CD4-positive, alpha-beta T cell treated with Interleukin-6 for 4 hours (primary cell): ENCODE measurements at regions not wholly inside any gene's neighbourhood (a gene's known extent, or its start where the extent isn't known, plus 50 kb on each side); places are given as distances from the start of the nearest gene placed in this dataset.
"Not testable (repeated sequence)": the region's sequence is repeated elsewhere in the genome, so short reads cannot be mapped to it uniquely, and the experiment has no call there.

Experiments
- DNase-seq: peaks from one replicate; pipeline ENCODE4 v3.0.0-alpha.2; 2020; ENCODE audit warnings: mixed read lengths

DNA sequence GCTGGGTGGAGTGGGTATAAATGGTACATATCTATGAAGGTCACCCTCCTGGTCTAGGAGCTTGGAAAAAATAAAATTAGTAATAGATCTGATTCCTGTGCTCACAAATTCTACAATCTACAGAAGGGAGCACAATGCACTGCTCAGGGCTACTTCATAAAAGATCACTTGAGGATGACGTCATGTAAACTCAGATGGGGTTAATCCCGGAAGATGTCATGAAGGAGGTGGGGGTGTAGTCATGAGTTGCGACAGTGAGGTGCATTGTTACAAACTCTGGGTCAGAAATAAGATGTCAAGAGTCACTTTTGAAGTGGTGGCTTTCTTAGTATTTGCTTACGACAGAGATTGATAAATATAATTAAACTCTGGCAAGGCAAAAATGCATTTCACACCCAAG is 68.2 kb downstream of the LHX9 start:
- DNase-seq = no peak

DNA sequence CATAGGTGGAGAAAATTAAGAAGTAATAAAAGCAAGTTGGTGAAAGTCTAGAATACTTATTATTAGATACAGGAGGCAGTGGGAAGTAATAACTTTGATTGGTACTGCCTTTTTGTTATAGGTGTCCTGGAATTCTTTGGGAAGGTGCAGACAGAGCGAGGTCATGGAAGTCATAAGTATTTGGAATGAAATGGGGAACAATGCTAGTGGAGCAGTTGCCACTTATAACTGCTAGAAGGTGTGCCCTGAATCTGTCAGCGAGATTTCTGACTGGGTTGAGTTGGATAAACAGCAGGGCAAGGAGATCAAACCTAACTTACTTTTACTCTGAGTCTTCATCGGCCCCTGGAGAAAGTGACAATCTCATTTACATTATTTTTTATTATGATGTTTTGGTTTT is 69.6 kb downstream of the LHX9 start:
- DNase-seq = no peak

- no peak for DNase-seq
Measured at GRCh38 chr1:197987294-197987693, 70.1 kb downstream of the LHX9 start.

DNA sequence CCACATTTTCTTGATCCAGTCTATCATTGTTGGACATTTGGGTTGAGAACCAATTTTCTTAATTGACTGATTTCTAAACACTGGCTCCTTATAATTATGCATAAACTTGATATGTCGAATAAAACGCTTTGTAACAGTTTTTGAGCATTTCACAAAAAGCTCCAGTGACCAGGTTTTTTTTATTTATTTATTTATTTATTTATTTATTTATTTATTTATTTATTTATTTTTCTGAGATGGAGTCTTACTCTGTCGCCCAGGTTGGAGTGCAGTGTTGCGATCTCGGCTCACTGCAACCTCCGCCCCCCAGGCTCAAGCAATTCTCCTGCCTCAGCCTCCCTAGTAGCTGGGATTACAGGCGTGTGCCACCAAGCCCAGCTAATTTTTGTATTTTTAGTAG is 71.4 kb downstream of the LHX9 start:
- DNase-seq = not testable (repeated sequence)

DNA sequence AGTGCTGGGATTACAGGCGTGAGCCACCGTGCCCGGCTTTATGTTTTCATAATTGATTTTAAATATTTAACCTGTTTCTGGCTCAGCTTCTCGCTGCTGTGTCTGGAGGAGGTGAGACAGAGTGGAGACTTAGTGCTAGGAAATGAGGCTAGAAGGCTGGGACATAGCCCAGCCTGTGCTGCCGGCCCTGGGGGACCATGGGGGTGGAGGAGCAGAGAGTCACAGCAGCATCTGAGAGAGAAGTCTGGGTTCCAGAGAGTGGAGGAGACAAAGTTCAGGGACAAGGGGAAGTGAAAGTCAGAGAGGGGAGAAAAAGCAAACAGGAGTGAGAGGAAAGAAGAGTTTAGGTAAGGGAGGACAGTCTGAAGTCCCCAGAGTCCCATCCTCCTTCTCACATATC is 71.9 kb downstream of the LHX9 start:
- no peak for DNase-seq

DNA sequence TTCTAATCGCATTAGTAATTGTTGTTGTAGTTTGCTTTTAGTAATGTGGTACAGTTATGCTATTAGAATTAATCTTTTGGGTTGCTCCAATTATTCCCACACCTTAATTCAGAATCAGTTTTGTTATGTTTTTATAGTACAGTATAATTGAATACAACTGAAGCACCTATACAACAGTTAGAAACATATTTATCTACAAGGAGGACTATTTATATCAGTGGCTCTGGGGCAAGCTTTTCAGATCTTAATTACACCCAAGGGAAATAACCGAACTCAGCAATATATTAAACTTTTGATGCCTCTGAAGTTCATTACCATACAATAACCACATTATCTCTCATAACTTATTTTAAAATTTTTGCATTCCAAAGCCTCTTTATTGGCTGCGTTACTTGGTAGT is 74.4 kb downstream of the LHX9 start:
- DNase-seq = no peak

- DNase-seq = no peak
Measured at GRCh38 chr1:197994907-197995407, 77.8 kb downstream of the LHX9 start.

DNA sequence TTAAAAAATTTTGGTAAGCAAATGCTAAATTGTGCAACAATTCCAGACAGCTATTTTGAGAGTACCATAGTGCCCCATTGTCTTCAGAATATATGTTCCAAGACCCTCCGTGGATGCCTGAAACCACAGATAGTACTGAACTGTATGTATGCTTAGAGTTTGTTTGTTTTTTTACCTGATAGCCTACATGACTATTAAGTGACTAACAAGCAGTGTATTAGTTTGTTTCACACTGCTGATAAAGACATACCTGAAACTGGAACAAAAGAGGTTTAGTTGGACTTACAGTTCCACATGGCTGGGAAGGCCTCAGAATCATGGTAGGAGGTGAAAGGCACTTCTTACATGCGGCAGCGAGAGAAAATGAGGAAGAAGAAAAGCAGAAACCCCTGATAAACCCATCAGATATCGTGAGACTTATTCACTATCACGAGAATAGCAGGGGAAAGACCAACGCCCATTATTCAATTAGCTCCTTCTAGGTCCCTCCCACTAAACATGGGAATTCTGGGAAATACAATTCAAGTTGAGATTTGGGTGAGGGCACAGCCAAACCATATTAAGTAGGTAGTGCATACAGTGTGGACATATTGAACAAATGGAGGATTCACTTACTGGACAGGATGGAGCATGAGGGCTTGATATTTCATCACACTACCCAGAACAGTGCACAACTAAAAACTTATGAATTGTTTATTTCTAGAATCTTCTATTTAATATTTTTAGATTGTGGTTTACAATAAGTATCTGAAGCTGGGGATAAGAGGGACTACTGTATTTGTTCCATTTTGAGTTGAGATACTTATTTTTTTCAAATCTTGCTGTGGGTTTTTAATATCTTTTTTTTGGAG is 78.5 kb downstream of the LHX9 start:
- no peak for DNase-seq

DNA sequence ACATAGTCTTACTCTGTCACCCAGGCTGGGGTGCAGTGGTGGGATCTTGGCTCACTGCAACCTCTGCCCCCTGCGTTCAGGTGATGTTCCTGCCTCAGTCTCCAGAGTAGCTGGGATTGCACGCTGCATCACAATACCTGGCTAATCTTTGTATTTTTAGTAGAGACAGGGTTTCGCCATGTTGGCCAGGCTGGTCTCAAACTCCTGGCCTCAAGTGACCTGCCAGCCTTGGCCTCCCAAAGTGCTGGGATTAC is 79.0 kb downstream of the LHX9 start:
- DNase-seq = not testable (repeated sequence)

- no peak for DNase-seq
Measured at GRCh38 chr1:197998110-197998509, 80.9 kb downstream of the LHX9 start.

DNA sequence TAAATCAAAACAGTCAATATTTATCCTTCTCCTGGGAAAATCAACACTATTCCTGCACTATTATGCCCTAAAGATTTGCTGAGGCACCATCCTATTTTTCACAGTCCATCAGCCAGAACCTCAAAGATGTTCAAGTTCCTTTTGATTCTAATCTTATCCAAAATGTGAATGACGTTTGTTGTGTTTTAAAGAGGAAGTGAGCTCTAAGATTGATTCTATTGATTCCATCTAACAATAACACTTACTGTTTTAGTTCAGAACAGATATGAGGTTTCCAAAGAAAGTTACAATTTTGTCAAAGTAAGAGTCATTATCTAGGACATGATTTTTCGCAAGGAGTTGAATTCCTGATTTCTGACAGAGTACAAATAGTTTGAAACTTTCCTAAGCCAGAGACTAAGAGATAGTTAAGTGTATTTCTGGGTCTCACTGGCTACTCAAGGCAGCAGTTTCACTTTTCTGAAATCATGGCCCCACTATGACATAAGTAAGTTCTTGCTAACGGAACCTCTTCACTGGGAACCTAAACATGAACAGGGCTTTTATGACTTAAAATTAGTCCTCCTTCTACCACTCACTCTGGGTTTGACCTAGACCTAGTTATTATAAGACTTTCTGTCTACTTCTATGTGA is 84.7 kb downstream of the LHX9 start:
- no peak for DNase-seq

DNA sequence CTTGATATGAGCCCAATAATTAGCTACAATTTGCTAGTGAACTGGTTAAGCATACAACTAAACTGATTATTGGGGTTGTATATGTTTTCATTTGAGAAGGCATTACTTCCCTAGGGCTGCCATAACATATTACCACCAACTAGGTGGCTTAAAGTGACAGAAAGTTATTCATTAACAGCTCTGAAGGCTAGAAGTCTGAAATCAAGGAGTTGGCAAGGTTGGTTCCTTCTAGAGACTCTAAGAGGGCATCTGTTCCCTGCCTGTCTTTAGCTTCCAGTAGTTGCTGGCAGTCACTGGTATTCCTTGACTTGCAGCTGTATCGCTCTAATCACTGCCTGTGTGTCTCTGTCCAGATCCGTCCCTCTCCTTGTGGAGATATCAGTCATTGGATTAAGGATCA is 86.3 kb downstream of the LHX9 start:
- no peak for DNase-seq

- DNase-seq = no peak
Measured at GRCh38 chr1:198007011-198007410, 89.8 kb downstream of the LHX9 start.

DNA sequence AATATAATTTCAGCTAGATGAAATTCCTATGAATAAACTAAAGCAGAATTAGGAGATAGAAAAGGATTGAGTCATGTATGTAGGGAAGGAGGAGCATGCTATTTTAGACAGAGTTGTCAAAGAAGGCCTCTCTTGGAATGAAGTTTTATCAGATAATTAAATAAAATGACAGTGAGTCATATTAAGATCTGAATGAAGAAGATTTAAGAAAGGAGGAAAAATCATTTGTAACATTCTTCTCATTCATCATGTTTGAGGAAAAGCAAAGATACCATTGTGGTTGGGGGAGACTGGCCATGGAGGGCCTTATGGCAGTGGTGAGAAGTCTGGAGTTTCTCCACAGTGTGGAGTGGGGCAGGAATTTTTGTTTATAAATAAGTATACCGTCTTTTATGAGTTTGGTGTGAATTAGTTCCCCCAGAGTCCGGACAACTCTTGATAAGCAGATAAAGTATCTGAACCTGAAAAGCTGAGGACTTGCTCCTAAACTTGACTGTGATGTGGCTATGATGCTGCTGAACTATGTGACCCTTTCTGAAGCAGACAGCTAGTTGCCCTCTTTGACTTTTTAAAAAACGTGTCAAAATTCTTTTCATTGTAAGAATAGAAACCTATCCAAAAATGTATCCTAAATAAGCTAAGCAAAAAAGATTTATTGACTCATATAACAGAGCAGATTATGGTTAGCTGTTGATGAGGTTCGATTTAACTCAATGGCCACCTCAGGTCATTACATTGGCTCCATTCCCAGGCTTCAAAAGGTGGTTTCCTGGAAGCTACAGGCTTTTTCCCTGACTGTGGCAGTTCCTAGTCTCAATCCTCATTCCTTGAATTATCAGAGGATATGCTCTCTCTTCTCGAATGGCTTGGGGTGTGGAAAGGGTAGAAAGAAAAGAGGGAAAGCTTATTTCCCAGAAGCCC is 90.8 kb downstream of the LHX9 start:
- no peak for DNase-seq

DNA sequence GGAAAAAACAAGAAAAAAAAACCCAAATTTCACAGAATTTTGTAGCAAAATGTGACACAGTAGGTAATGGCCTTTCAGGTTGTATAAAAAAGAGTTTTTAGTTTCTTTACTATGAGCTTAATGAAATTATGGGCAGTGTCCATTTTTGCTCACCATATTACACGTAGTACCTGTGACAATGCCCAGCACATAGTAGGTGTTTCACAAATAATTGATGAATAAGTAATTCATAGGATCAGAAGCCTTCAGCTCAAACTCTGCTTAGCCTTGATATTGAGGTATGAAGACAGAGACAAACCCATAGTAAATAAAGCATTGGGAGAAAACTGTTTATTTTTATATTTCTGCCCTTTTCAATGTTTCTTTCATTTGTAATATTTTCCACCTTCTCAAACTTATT is 97.2 kb downstream of the LHX9 start:
- no peak for DNase-seq

GRCh38 chr1:198015309-198015708 is 98.1 kb downstream of the LHX9 start:
- no peak for DNase-seq

GRCh38 chr1:198018529-198018928 is 101.4 kb downstream of the LHX9 start:
- DNase-seq = no peak

GRCh38 chr1:198019126-198019525 is 102.0 kb downstream of the LHX9 start:
- no peak for DNase-seq

DNA sequence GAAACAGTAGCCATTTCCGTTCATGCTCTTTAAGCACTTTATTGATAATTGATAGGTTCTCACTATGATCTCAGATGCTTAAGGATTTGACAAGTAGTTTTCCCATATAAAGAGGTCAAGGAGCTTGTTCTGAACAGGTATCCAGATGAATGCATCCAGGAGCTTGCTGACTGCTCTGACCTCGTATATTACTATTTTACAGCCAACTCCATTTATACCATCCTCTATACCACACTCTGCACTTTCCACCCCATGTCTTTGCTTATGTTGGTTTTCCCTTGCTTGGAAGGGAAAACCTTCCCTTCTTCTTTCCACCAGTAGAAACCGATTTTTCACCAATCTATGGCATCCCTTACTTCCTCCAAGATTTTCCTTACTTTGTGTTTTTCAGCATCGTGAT is 107.2 kb downstream of the LHX9 start:
- DNase-seq = no peak

GRCh38 chr1:198024782-198025181 is 107.6 kb downstream of the LHX9 start:
- DNase-seq = no peak

DNA sequence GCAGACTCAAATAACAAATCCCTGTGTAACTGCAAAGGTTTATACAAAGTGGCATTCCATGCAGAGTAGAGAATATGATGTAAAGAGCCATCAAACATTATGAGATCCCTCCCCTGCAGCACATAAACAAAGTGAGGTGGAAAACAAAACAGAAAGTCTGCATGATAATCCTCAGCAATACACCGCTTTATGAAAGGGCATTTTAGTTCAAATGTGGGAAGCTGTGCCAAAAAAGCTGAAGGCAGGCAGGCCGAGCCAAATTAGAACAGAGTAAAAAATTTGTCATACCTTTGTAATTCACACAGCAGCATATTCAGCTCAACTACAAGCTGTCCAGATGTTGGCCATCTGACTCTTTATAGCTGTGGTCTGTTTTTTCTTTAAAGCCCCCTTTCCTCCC is 113.5 kb downstream of the LHX9 start:
- DNase-seq = no peak

DNA sequence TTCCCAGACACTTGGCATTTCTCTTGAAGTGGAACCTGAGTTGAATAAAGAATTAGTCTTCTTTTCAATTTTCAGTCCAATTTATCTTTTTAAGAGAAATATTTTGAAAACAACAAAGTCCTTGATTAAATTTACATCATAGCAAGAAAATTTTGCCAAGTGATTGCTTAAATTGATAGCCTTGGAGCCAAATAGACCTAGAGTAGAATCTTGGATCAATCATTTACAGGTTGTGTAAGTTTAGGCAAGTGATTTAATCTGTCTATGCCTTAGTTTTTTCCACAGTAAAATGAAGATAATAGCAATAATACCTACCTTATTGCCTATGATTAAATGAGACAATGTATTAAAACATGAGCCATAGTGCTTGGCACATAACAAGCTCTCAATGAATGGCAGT is 113.9 kb downstream of the LHX9 start:
- DNase-seq = no peak

DNA sequence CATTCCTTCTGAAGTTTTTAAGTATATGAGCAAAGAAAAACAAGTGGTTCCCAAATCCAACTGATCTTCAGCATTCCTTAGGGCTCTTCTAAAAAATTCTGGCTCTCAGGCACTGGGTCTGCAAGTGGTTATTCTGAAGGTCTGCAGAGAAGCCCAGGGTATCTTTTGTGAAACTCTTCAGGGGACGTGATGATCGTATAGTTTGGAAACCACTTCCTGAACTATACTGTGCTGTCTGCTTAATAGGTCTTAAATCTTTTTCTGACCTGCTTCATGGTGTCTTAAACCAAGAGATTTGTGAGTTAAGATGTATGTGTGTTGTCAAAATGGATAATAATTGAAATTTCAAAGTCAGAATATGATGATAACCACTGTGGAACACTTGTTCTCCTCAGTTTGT is 115.5 kb downstream of the LHX9 start:
- DNase-seq = no peak

GRCh38 chr1:198040880-198041279 is 115.9 kb upstream of the NEK7 start:
- DNase-seq = no peak
